Activated CD8-positive, alpha-beta T cell treated with anti-CD3 and anti-CD28 coated beads for 36 hours (primary cell): ENCODE measurements at regions not wholly inside any gene's neighbourhood (a gene's known extent, or its start where the extent isn't known, plus 50 kb on each side); places are given as distances from the start of the nearest gene placed in this dataset.

Experiments
- ATAC-seq: fragments of 200-7000 bp; cut with Tn5 transposase; one replicate; pipeline ENCODE4 v1.10.0; 2021; ENCODE audit warnings: mild to moderate bottlenecking, moderate library complexity
- CTCF ChIA-PET: fragments of 350-600 bp; sonication (Branson Sonifier 250); formaldehyde crosslinking; loops from one replicate; lab custom pipeline; 2021; ENCODE audit warnings: antibody characterized with exemption; lab: Charles Lee
- POLR2A ChIA-PET: fragments of 350-600 bp; sonication (Branson Sonifier 250); formaldehyde crosslinking; loops from one replicate; lab custom pipeline; 2021; ENCODE audit warnings: antibody characterized with exemption; lab: Charles Lee
- DNase-seq: peaks from one replicate; pipeline ENCODE4 v3.0.0-alpha.2; 2020
- H3K27ac Mint-ChIP-seq: one replicate; pipeline ENCODE4 v1.8.0; 2021; ENCODE audit warnings: mild to moderate bottlenecking, mixed read lengths
- H3K27me3 Mint-ChIP-seq: one replicate; pipeline ENCODE4 v1.8.0; 2021; ENCODE audit warnings: mixed read lengths
- H3K36me3 Mint-ChIP-seq: one replicate; pipeline ENCODE4 v1.8.0; 2021; ENCODE audit warnings: low read depth, mixed read lengths
- H3K4me1 Mint-ChIP-seq: one replicate; pipeline ENCODE4 v1.8.0; 2021; ENCODE audit warnings: low read depth, mixed read lengths
- H3K4me3 Mint-ChIP-seq: one replicate; pipeline ENCODE4 v1.8.0; 2021; ENCODE audit warnings: mild to moderate bottlenecking, moderate library complexity, mixed read lengths
- H3K9me3 Mint-ChIP-seq: one replicate; pipeline ENCODE4 v1.8.0; 2021; ENCODE audit warnings: mixed read lengths
- intact Hi-C: fragments of 100-400 bp; cut with micrococcal nuclease; formaldehyde crosslinking; loops from one replicate; pipeline ENCODE4 v1.10.0; 2022
- TF ChIP-seq, protein P1 (sequence below): fragments of 200-600 bp; IDR thresholded peaks from one replicate; pipeline ENCODE4 v1.8.0; 2022; ENCODE audit warnings: antibody characterized with exemption, mild to moderate bottlenecking

DNA sequence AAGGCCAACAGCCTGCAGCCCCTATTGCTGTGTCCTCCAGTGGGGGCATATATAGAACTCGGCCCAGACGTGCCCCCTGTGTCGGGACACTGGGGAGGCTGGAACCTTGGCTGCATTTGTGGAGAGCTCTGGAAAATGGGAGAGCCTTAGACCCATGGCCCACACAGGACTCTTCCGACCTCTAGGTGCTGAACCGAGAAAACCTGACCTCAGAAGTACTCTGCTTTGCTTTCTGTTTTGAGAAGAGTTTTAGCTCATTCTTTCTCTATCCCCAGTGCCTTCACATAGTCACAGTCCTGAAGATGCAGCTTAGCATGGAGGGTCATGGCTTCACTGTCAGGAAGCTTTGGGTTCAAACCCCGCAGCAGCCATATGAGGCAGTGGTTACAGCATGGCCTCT lies 271.8 kb upstream of the B3GAT1 start:
- POLR2A ChIA-PET, result no interaction called here
- Mint-ChIP-seq H3K36me3 (no peaks in the 10 kb centered on the region), H3K4me1 (no peaks in the 10 kb centered on the region), H3K4me3 (no peak overlapping the region), H3K9me3 (no peaks in the 10 kb centered on the region), H3K27ac (no peak overlapping the region), H3K27me3 (peaks cover 17% of the 10 kb centered on the region)
- no peak for ATAC-seq
- TF ChIP-seq, protein P1, sequence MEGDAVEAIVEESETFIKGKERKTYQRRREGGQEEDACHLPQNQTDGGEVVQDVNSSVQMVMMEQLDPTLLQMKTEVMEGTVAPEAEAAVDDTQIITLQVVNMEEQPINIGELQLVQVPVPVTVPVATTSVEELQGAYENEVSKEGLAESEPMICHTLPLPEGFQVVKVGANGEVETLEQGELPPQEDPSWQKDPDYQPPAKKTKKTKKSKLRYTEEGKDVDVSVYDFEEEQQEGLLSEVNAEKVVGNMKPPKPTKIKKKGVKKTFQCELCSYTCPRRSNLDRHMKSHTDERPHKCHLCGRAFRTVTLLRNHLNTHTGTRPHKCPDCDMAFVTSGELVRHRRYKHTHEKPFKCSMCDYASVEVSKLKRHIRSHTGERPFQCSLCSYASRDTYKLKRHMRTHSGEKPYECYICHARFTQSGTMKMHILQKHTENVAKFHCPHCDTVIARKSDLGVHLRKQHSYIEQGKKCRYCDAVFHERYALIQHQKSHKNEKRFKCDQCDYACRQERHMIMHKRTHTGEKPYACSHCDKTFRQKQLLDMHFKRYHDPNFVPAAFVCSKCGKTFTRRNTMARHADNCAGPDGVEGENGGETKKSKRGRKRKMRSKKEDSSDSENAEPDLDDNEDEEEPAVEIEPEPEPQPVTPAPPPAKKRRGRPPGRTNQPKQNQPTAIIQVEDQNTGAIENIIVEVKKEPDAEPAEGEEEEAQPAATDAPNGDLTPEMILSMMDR, result no peak
- CTCF ChIA-PET, result no interaction called here
- no peak for DNase-seq
- intact Hi-C loops, result no loop called here

DNA sequence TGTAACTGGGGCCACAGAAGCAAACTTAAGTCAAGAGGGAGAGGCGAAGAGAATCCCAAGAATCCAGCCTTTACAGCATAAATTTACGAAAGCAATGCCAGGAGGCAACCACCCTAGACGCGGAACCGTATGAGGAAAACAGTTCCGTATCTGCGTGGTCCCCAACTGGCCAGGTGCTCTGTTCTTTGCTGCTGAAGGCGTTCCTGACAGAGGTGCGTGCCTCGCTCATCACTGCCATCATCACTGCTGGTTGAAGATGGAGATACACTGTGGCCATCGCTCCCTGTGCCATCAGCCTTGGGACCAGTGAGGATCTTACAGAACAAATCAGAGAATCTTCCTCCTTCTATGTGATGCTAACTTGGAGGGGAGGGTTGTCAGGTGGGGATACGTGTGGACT lies 270.5 kb upstream of the B3GAT1 start:
- no peak for ATAC-seq
- intact Hi-C loops, result no loop called here
- Mint-ChIP-seq H3K4me3 (no peak overlapping the region), H3K27ac (no peak overlapping the region), H3K4me1 (no peaks in the 10 kb centered on the region), H3K27me3 (peaks cover 15% of the 10 kb centered on the region), H3K36me3 (no peaks in the 10 kb centered on the region), H3K9me3 (no peaks in the 10 kb centered on the region)
- CTCF ChIA-PET, result no interaction called here
- TF ChIP-seq, protein P1, result no peak
- POLR2A ChIA-PET, result no interaction called here
- no peak for DNase-seq

DNA sequence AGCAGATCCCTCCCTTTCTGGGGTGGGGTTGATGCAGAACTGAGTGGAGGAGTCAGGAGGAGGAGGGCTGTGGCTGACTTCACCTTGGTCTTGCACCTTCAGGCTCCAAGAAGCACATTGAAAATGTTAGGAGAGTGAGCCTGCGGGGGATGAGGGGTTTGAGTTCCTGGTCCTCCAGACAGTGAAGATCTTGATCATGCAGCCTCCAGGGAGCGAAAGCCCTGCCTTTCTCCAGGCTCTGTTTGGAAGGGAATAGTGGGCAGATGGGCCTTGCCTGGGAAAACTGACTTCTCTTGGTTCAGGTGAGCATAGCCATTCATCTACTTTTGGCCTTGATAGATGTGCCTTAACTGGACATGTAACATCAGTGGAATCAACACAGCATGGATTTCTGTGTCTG lies 267.6 kb upstream of the B3GAT1 start:
- H3K4me3 Mint-ChIP-seq, result no peak overlapping the region
- no peak for DNase-seq
- TF ChIP-seq, protein P1, result no peak
- H3K27me3 Mint-ChIP-seq, result peaks cover 13% of the 10 kb centered on the region
- H3K9me3 Mint-ChIP-seq, result no peaks in the 10 kb centered on the region
- no peaks in the 10 kb centered on the region for H3K4me1 Mint-ChIP-seq
- ATAC-seq, result no peak
- H3K27ac Mint-ChIP-seq, result no peak overlapping the region
- CTCF ChIA-PET, result no interaction called here
- H3K36me3 Mint-ChIP-seq, result no peaks in the 10 kb centered on the region
- POLR2A ChIA-PET, result no interaction called here
- intact Hi-C loops, result no loop called here

DNA sequence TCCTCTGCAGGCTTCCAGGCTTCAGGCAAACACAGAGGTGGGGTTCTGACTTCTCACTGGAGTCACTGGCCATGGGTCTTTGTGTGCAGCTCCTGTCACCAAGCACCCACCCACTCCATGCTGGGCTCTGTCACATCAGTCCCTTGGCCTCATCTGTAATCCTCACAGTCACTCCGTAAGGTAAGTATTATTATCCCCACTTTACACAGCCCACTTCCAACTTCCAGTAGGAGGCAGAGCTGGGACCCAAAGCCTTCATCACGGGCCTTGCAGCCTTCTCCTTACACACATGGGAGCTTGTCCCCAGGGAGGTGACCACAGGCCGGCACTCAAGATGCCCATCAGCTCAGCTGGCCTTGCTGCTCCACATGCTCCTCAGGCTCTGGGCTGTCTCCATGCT lies 266.7 kb upstream of the B3GAT1 start:
- TF ChIP-seq, protein P1, result no peak
- Mint-ChIP-seq H3K27ac (no peak overlapping the region), H3K9me3 (no peaks in the 10 kb centered on the region), H3K36me3 (no peaks in the 10 kb centered on the region), H3K4me3 (no peak overlapping the region), H3K4me1 (no peaks in the 10 kb centered on the region), H3K27me3 (peaks cover 13% of the 10 kb centered on the region)
- ATAC-seq (no peak), DNase-seq (no peak)
- intact Hi-C loops, result no loop called here
- ChIA-PET CTCF (no interaction called here), POLR2A (no interaction called here)

DNA sequence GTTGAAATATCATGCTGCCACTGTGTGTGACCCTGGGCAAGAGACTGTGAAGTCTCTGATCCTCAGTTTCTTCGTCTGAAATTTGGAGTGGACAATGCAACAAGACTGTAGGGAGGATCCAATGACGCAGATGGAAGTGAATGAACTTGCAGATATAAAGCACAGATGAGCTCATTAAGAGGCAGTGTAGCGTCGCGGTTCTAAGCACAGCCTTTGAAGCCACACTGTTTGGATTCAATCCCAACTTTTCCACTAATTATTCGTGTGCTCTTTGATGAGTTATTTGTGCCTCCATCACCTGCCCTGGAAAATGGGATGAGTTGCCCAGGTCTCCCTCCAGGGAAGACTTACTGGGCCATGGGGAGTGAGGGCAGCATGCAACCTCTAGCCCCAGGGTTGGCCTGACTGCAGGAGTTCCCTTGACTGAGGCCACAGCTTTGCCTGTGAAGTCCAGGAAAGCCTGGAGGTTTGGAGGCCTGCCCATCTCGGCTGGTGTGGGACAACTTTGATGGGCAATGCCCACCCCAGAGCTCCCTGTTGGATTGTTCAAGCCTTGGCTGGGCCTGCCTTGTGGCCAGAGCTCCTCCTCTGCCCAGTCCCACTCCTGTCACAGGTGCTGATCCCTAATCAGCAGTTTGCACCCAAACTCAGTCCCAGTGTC lies 266.0 kb upstream of the B3GAT1 start:
- H3K9me3 Mint-ChIP-seq, result no peaks in the 10 kb centered on the region
- ChIA-PET CTCF (no interaction called here), POLR2A (no interaction called here)
- no peak overlapping the region for H3K27ac Mint-ChIP-seq
- TF ChIP-seq, protein P1, result no peak
- ATAC-seq (no peak), DNase-seq (no peak)
- peaks cover 10% of the 10 kb centered on the region for H3K27me3 Mint-ChIP-seq
- intact Hi-C loops, result no loop called here
- no peaks in the 10 kb centered on the region for H3K36me3 Mint-ChIP-seq
- H3K4me3 Mint-ChIP-seq, result no peak overlapping the region
- no peaks in the 10 kb centered on the region for H3K4me1 Mint-ChIP-seq
